ENCODE measurements at regions not wholly inside any gene's neighbourhood (a gene's known extent, or its start where the extent isn't known, plus 50 kb on each side); places are given as distances from the start of the nearest gene placed in this dataset.

- TF ChIP-seq CTCF (IDR thresholded peaks at IDR 0.05; ENCODE audit: insufficient read depth, low read length) (no peak), GABPA (IDR thresholded peaks at IDR 0.05; ENCODE audit: low read depth) (no peak), POLR2AphosphoS5 (IDR thresholded peaks at IDR 0.05; ENCODE audit: low read depth) (no peak), REST (IDR thresholded peaks at IDR 0.05; ENCODE audit: insufficient replicate concordance, low read depth) (no peak), SPI1 (IDR thresholded peaks at IDR 0.05; ENCODE audit: borderline replicate concordance, low read depth) (no peak)
Observed at GRCh38 chr3:124132813-124133212, 140.9 kb upstream of the ROPN1 start.
